Right lobe of liver (tissue), 4 donors: ENCODE measurements at regions not wholly inside any gene's neighbourhood (a gene's known extent, or its start where the extent isn't known, plus 50 kb on each side); places are given as distances from the start of the nearest gene placed in this dataset.

Experiments
- POLR2A ChIP-seq: fragments of 450-650 bp; IDR thresholded peaks from one replicate; pipeline ENCODE4 v1.6.1; 2017; ENCODE audit warnings: antibody characterized with exemption, mild to moderate bottlenecking
- TF ChIP-seq, protein P1 (sequence below), 4 donors: fragments of 200-600 bp in 3 of 4; fragments of 450-650 bp in 1 of 4; IDR thresholded peaks; one replicate each; pipeline versions ENCODE4 v1.5.1 to v1.8.0; 2016 to 2022; ENCODE audit warnings: antibody characterized with exemption in 4 of 4, mild to moderate bottlenecking in 2 of 4
- donor health status: DM: no; HTN: no; CAD: no.
- donor health status: DM: no; HTN: no; CAD: no.
- donor health status: DM: no; HTN: yes; CAD: no.

GRCh38 chr15:95981209-95981608 is 349.3 kb upstream of the NR2F2 start:
- TF ChIP-seq, protein P1, sequence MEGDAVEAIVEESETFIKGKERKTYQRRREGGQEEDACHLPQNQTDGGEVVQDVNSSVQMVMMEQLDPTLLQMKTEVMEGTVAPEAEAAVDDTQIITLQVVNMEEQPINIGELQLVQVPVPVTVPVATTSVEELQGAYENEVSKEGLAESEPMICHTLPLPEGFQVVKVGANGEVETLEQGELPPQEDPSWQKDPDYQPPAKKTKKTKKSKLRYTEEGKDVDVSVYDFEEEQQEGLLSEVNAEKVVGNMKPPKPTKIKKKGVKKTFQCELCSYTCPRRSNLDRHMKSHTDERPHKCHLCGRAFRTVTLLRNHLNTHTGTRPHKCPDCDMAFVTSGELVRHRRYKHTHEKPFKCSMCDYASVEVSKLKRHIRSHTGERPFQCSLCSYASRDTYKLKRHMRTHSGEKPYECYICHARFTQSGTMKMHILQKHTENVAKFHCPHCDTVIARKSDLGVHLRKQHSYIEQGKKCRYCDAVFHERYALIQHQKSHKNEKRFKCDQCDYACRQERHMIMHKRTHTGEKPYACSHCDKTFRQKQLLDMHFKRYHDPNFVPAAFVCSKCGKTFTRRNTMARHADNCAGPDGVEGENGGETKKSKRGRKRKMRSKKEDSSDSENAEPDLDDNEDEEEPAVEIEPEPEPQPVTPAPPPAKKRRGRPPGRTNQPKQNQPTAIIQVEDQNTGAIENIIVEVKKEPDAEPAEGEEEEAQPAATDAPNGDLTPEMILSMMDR (IDR thresholded peaks at IDR 0.05): no peak
- no peak for TF ChIP-seq POLR2A
